Kidney (tissue), 13 donors: ENCODE measurements at regions not wholly inside any gene's neighbourhood (a gene's known extent, or its start where the extent isn't known, plus 50 kb on each side); places are given as distances from the start of the nearest gene placed in this dataset.
A peak's percentile ranks its signal among the peaks of the same experiment; 100 is the strongest.

ENCODE experiments used
- DNase-seq, 5 donors: peaks; one replicate each; pipeline ENCODE4 v3.0.0-alpha.2; 2013 to 2020
- FAIRE-seq: peaks from 2 replicates; lab custom pipeline; 2012; peaks lifted over from hg19 to GRCh38; lab: Jason Lieb, UNC
- H3K27ac ChIP-seq, 2 donors: one replicate each; pipeline ENCODE4 v1.7.0; 2013; ENCODE audit warnings: low read depth in 2 of 2, low read length in 2 of 2, inconsistent platforms in 1 of 2
- H3K27me3 ChIP-seq: one replicate; pipeline ENCODE4 v1.7.1; 2013; ENCODE audit warnings: low read length, inconsistent platforms; ENCODE audit not compliant: control insufficient read depth, insufficient read depth
- H3K36me3 ChIP-seq, 3 donors: one replicate each; pipeline versions ENCODE4 v1.7.0 to v1.7.1; 2013; ENCODE audit warnings: low read length in 3 of 3, control low read depth in 1 of 3, inconsistent platforms in 1 of 3; ENCODE audit not compliant: insufficient read depth in 3 of 3, control insufficient read depth in 2 of 3
- H3K4me1 ChIP-seq, 3 donors: one replicate each; pipeline versions ENCODE4 v1.7.0 to v1.7.1; 2013; ENCODE audit warnings: low read length in 3 of 3, inconsistent platforms in 1 of 3, low read depth in 1 of 3; ENCODE audit not compliant: control insufficient read depth in 2 of 3, insufficient read depth in 2 of 3
- H3K4me3 ChIP-seq, 3 donors: one replicate each; pipeline versions ENCODE4 v1.7.0 to v1.8.1; 2013; ENCODE audit warnings: low read length in 3 of 3, control low read depth in 1 of 3, inconsistent platforms in 1 of 3
- H3K9ac ChIP-seq, 3 donors: one replicate each; pipeline versions ENCODE4 v1.7.0 to v1.7.1; 2013; ENCODE audit warnings: low read length in 3 of 3, control low read depth in 1 of 3, inconsistent platforms in 1 of 3
- H3K9me3 ChIP-seq, 3 donors: one replicate each; pipeline versions ENCODE4 v1.7.0 to v1.7.1; 2013; ENCODE audit warnings: low read length in 3 of 3, control low read depth in 1 of 3, inconsistent platforms in 1 of 3; ENCODE audit not compliant: control insufficient read depth in 2 of 3, insufficient read depth in 1 of 3
- CTCF ChIP-seq: IDR thresholded peaks from 3 replicates; pipeline ENCODE4 v1.5.1; 2012; ENCODE audit warnings: mild to moderate bottlenecking, moderate library complexity, borderline replicate concordance; ENCODE audit not compliant: insufficient read depth; ENCODE audit errors: extremely low read depth
- intact Hi-C: fragments of 100-400 bp; cut with DNase I; formaldehyde crosslinking; loops from one replicate; pipeline ENCODE4 v1.11.1; 2022
- donor health status: control.
- donor health status: control.
- donor health status: control.
- donor health status: control.
- donor health status: control.
- donor health status: DM: yes; HTN: yes; CAD: no.
- donor health status: Normal renal cell carcinoma (clear cell type).

- no peaks in the 10 kb centered on the region for H3K9me3 ChIP-seq
- H3K27ac ChIP-seq, result no peak overlapping the region
- FAIRE-seq (no peak), DNase-seq (no peak)
- H3K9ac ChIP-seq, result no peak overlapping the region
- H3K4me1 ChIP-seq, result no peaks in the 10 kb centered on the region
- no peak for TF ChIP-seq CTCF
- no peak overlapping the region for H3K4me3 ChIP-seq
- no peaks in the 10 kb centered on the region for H3K27me3 ChIP-seq
- H3K36me3 ChIP-seq, result no peaks in the 10 kb centered on the region
- intact Hi-C loops, result no loop called here
These were observed 69.8 kb downstream of the ESM1 start for GRCh38 chr5:54915466-54916027.

- no peak overlapping the region for H3K27ac ChIP-seq
- no peaks in the 10 kb centered on the region for H3K36me3 ChIP-seq
- FAIRE-seq, result no peak
- no peaks in the 10 kb centered on the region for H3K9me3 ChIP-seq
- no peaks in the 10 kb centered on the region for H3K27me3 ChIP-seq
- no peak for DNase-seq
- H3K4me3 ChIP-seq, result no peak overlapping the region
- H3K9ac ChIP-seq, result no peak overlapping the region
- no peaks in the 10 kb centered on the region for H3K4me1 ChIP-seq
- intact Hi-C loops, result no loop called here
- TF ChIP-seq CTCF, result no peak
These were observed 73.4 kb downstream of the ESM1 start for GRCh38 chr5:54912021-54912420.

GRCh38 chr5:54909911-54910870, 75.2 kb downstream of the ESM1 start:
- Histone ChIP-seq H3K36me3 (no peaks in the 10 kb centered on the region), H3K4me3 (no peak overlapping the region), H3K4me1 (no peaks in the 10 kb centered on the region), H3K9ac (no peak overlapping the region), H3K27ac (no peak overlapping the region), H3K27me3 (no peaks in the 10 kb centered on the region), H3K9me3 (no peaks in the 10 kb centered on the region)
- intact Hi-C loops, result loop anchor here (10.0 kb wide), 1 partner anchor 245 kb away; no protein-coding TSS in a partner anchor
- no peak for TF ChIP-seq CTCF
- DNase-seq, result peak in 3 of 5 donors; percentile 22 to 49 (median 44)
- FAIRE-seq, result no peak
